LoVo (cell line): ENCODE measurements at regions not wholly inside any gene's neighbourhood (a gene's known extent, or its start where the extent isn't known, plus 50 kb on each side); places are given as distances from the start of the nearest gene placed in this dataset.
"Not testable (repeated sequence)": the region's sequence is repeated elsewhere in the genome, so short reads cannot be mapped to it uniquely, and the experiment has no call there.

Experiments used
- DNase-seq: peaks from one replicate; pipeline ENCODE4 v3.0.0-alpha.2; 2016; ENCODE audit warnings: low spot score

- no peak for DNase-seq
Measured at GRCh38 chr5:125045646-125046045, 299.2 kb upstream of the ZNF608 start.

GRCh38 chr5:125046838-125047237 lies 300.4 kb upstream of the ZNF608 start:
- DNase-seq, result no peak

- no peak for DNase-seq
Measured at GRCh38 chr5:125047871-125048270, 301.4 kb upstream of the ZNF608 start.

GRCh38 chr5:125049721-125050702 lies 303.6 kb upstream of the ZNF608 start:
- DNase-seq, result no peak

GRCh38 chr5:125050926-125051325 lies 304.5 kb upstream of the ZNF608 start:
- DNase-seq, result no peak

- no peak for DNase-seq
Measured at GRCh38 chr5:125052584-125052983, 306.1 kb upstream of the ZNF608 start.

GRCh38 chr5:125053179-125053578 lies 306.7 kb upstream of the ZNF608 start:
- no peak for DNase-seq

GRCh38 chr5:125054146-125054545 lies 307.7 kb upstream of the ZNF608 start:
- no peak for DNase-seq

- no peak for DNase-seq
Measured at GRCh38 chr5:125056671-125057485, 310.4 kb upstream of the ZNF608 start.

- DNase-seq, result no peak
Measured at GRCh38 chr5:125057912-125058826, 311.7 kb upstream of the ZNF608 start.

GRCh38 chr5:125059255-125060002 lies 313.0 kb upstream of the ZNF608 start:
- no peak for DNase-seq

- no peak for DNase-seq
Measured at GRCh38 chr5:125061726-125062125, 315.3 kb upstream of the ZNF608 start.

- DNase-seq, result no peak
Measured at GRCh38 chr5:125064621-125065438, 318.4 kb upstream of the ZNF608 start.

- no peak for DNase-seq
Measured at GRCh38 chr5:125065741-125066140, 319.3 kb upstream of the ZNF608 start.

GRCh38 chr5:125070961-125071360 lies 324.5 kb upstream of the ZNF608 start:
- no peak for DNase-seq

GRCh38 chr5:125073090-125073489 lies 326.7 kb upstream of the ZNF608 start:
- DNase-seq, result no peak

- DNase-seq, result no peak
Measured at GRCh38 chr5:125075567-125075966, 329.1 kb upstream of the ZNF608 start.

- DNase-seq, result not testable (repeated sequence)
Measured at GRCh38 chr5:125079028-125079427, 332.6 kb upstream of the ZNF608 start.

- no peak for DNase-seq
Measured at GRCh38 chr5:125081101-125081500, 334.7 kb upstream of the ZNF608 start.

- no peak for DNase-seq
Measured at GRCh38 chr5:125083981-125084380, 337.5 kb upstream of the ZNF608 start.
